Fibroblast of skin of left quadriceps (primary cell): ENCODE measurements at regions not wholly inside any gene's neighbourhood (a gene's known extent, or its start where the extent isn't known, plus 50 kb on each side); places are given as distances from the start of the nearest gene placed in this dataset.
A peak's percentile ranks its signal among the peaks of the same experiment; 100 is the strongest.

Experiments used
- DNase-seq, 2 experiments: peaks; one replicate each; pipeline ENCODE4 v3.0.0-alpha.2; 2013; ENCODE audit warnings: low read depth in 2 of 2

DNA sequence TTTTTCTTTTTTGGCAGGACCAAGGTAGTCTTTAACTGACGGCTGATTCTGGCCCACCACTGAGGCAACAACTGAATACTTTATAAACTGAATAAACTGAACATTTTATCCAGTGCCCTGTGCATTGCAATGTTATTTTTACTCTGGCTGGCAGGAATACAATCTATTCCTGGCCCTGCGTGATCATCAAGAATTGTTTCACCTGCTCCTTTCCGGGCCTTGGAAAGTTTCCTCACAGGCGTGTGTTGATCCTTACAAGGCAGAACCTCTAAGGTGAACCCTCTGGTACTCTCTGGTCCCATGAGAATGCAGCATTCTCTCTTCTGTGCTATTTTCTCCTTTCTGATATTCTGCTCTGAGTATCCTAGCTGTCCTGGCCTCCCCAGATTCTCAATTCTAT lies 113.7 kb upstream of the KLHL29 start:
- no peak for DNase-seq

DNA sequence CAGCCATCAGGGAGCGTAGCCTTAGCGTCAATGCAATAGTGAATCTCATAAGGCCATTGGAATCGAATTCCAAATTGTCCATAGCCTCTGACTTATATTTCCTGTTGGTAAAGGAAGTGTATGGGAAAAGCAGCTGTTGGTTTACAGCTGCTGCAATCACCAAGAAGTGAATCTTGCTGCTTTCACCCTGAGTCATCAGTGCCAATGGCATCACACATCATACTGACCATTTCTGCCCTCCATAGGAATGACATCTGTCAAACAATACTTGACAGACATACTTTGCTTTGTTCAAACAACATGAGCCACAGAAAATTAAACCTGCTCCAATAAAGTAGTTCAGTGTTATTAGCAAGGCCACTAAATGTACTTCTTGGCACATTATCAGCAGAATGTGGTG lies 111.2 kb upstream of the KLHL29 start:
- no peak for DNase-seq

DNA sequence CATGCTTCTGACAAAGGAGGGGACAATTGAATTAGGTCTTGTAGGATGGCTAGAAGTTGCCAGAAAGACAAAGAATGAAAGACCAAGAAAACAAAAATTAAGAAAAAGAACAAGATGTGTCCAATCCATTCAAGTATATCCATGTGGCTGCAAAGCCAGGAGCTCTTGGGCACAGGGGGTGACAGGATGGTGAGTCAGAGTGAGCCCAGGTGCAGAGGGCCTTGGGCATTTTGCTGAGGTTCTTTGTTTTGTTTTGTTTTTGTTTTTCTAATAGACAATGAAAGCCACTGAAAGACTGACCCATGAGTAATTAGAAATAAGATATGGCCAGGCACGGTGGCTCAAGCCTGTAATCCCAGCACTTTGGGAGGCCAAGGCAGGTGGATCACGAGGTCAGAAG lies 104.6 kb upstream of the KLHL29 start:
- no peak for DNase-seq

DNA sequence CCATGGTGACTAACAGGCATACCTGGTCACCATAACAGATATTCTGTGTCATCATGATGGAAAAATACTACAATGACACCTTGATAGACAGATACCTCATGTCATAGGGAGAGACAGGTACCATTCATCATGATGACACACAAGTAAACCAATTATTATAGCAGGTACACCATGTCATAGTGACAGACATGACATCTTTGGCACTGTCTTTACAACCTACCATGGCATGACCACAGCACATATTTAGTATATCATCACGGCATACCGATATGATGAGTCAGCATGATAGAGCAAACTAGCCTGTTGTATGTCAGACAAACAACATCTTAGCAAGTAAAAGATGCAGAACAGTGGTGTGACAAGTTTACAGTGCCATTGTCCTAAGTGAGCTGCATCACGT lies 101.3 kb upstream of the KLHL29 start:
- DNase-seq, result no peak

DNA sequence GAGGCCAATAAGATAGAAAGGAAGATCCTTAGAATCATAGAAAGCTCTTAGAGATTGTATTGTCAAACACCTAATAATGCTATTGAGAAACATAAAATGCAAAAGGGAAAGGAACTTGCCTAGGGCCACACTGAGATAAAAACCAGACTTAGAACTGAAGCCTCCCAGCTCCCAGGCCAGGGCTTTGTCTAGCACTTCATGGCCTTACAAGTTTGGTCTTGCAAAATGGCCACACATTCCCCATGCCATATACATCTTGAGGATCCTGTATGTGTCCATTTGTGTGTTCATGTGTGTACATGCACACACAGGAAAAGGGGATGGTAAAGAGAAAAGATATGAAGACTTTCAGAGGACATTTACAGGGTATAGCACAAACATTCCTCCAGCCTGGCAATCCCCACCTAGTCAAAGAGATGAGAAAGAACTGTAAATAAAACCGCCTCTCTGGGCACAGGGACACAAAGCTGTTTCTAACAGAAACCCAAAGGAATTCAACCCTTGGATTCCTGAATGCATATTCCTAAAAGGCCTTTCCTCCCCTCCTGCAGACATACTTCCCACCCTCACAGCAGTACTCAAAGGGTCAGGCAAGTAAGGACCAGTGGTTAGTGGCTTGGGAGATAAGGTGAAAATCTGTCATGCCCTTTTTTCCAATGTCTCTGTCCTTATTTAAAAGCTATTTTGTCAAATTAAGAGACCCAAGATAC lies 99.7 kb upstream of the KLHL29 start:
- DNase-seq, result no peak

DNA sequence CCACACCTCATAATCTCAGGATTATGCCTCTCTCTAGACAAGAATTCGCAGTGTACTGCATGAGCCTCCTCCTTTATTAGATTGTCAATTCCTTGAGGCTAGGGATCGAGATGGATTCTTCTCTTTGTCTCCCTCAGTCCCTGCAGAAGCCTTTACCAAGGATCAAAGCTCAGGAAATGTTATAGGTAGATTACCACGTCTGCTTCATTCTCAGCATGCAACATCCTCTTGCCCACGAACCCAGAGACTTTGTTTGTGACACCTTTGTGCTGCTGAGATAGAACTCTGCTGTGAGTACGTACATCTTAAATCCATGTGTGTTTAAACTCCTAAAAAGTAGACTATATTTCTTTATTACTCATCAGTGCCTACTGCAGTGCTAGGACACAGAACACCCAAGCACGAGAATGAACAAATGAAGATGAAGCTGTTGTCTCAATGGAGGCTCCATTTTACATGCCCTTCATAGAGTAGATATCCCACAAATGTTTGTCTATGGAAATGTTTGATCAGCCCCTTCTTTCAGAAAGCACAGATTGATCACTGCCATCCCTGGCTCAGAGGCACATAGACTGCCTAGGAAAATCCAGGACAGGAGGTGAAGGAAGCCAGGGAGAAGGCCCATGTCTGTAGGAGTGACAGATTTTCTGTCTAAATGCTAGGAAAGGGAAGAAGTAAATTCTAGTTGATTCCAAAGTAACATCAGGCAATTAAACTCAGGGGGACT lies 98.8 kb upstream of the KLHL29 start:
- DNase-seq, result no peak

DNA sequence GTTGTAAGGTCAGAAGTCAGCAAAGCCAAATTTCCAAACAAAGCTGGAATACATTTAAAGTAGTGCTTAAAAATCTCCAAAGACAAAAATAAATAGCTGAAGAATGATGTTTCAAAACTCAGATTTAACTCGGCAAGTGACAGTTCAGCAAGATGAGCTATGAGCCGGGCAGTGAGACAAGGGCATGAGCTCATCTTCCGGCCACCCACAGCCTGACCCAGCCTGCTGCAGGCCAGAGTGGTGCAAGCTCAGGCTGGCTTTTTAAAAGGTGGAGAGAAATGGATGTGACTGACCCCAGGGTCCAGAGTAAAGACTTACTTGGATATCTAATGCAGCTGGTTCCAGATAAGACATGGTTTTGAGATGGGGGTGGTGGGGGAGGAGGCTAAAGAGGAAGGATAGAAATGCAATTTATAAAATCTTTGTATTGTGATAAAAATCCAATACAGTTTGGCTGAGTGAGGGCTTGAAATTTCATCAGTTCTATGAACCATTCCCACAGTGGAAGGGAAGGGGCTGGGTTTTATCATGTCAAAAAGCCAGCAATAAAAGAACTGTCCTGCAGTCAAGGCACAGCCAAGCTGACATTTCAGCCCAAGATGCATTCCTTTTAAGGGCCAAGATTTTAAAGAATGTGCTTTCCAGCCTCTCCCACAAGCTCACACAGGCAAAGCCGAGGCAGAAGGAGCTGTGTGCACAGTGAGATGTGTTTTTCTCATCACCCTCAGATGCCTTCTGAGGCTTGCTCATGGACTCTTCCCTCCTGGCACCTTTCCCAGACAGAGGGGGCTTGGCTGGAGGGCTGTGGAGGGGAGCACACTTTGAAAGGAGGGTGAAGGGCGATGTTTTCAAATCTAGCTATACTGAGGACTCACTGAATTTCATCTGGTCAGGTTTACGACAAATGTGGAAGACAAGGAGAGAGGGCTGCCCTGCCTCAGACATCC lies 97.9 kb upstream of the KLHL29 start:
- DNase-seq, result peak; percentile 69 to 72

DNA sequence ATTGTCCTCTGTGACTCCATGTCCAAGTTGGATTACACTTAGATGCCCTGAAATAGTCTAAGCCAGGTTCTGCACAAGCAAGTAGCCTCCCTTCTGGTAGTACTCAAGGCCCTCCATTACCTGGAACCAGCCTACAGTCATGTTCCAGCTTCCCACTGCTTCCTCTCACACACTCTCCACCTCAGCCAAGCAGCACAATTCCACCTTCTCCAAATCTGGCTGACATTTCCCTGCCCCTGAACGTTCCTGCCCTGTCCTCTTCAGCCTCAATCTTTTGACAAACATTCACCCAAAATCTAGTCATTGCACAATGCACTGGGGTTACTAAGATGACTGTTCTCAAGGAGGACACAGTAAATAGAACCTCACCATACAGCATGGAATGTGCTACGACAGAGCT lies 95.3 kb upstream of the KLHL29 start:
- no peak for DNase-seq

DNA sequence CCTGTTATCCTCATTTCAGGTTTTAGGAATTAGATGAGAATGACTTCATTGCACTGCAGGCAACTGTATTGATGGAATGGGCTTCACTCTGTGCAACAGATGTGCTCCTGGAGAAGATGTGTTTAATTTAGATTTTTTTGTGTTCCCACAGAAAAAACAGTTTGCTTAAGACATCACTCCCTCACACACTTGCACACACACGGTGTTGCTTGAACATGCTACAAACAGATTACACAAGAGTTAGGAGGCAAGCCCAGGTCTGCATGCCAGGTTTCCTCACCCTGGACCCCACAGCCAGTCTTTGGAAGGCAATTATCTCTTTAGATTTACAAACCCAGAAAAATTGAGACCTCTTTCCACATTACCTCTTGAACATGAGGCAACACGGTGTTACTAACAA lies 93.7 kb upstream of the KLHL29 start:
- DNase-seq, result peak in 1 of 2 experiments; percentile 23

DNA sequence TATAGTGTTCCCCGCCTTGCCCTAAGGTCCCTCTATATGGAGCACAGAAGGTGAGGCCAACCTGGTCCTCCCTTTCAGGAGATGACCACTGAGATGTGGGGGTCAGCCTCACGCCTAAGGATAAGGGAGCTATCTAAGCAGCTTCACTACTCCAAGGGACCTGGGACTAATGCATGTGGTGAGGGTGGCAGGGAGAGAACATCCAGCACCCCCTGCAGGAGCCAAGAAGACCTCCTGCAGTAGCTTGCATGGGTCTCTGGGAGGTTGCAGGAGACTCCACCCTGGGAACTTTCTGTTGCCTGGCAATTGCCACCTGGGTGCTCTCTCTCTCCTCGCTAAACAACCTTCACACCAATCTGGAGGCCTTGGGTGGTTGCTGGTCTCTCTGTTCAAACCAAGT lies 93.0 kb upstream of the KLHL29 start:
- DNase-seq, result no peak

DNA sequence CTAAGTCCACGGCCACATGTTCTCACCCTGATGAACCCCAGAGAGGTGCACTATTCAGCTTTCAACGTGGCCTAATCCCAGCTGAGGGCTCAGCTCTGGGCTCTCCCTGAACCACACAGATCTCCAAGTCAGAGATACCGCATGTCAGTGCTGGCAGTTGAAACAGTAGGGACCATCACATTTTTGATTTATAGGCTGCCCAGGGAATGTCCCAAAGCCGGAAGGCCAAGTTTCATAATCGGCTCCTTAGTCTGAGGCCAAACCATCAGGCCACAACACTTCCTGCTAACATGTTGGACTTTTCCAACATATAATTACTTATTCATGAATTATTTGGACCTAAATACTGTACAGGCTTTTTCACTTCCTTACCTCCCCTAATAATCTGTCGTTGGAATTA lies 91.9 kb upstream of the KLHL29 start:
- no peak for DNase-seq

DNA sequence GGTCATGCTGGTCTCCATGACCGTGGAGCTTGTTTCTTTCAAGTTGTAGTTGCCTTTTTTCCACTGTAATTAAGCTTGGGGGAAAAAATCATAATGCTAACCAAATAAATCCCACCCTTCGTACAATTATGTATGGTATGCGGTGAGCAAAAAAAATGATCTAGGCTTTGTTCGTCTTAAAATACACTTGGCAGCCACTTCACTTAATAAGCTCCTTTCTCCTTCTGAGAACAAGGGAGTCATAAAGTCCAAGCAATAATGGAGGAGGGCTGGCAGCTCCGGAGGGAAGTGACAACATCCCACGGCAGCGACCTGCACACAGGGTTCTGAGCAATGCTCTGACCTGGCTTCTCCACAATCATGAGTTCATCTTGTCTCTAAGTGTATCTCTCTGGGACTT lies 91.2 kb upstream of the KLHL29 start:
- no peak for DNase-seq

DNA sequence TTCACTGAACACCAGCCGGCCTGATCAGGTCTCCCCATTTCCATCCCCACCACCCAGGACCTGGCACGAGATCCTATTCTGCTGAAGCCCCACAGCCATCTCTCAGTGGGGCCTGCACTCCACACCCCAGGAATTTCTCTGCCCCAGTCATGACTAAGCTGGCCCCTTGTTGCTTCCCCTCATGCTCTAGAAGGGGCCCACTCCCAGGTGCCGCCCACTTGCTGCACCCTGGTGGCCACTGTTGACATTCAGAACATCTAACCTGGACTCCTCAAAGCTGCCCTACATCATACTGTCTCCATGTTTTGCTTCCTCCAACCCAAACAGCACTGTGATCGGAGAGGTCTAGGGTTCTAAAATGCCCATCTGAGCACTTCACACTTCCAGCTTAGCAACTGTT lies 90.7 kb upstream of the KLHL29 start:
- no peak for DNase-seq

DNA sequence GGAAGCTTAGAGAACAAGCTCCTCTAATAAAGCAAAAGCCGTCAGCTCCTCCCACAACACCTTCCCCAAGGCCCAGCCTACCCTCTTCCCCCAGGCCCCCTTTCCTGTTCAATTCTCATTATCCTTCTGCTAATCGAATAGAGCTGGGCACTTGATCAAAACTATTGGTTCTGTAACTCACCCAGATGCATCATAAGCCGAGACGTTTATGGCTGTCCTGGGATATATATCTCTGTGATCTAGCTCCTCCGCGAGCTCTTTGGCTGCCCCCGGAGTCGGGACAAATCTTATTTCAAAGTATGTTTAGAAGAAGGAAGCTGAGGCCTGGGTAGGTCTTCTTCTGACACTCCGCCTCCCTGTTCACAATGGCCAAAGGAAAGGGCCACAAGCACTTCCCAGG lies 88.3 kb upstream of the KLHL29 start:
- no peak for DNase-seq

DNA sequence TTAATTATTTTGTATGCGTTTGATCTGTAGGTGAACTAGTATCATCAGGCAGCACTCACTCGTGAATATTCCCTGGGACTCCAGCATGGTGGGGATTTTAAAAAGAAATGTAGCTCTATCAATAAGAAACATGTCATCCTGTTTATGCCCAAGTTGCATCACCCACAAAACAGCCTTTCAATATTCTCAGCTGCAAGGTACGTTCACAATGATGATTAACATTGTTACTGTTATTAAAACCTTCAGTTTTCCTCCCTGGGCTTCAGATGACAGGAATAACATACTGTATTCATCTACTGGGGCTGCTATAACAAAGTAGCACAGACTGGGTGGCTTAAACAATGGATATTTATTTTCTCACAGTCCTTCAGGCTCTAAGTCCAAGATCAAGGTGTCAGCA lies 87.9 kb upstream of the KLHL29 start:
- DNase-seq, result no peak

DNA sequence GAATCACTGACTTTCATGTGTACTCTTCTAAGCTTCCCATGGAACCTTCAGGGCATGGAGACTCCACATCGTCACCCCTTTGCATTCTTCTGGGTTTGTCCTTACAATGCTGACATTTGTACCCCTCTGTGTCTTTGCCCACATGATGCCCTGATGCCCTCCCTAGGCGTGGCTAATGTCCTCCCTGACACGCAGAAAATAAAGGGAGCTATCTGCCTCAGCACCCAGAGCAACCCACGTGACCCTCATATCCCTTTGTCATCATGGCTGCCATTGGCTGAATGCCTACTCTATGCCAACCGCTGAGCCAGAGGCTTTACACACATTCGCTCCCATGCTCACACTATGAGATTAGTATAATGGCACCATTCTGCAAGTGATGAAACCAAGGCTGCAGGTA lies 86.4 kb upstream of the KLHL29 start:
- DNase-seq, result no peak

DNA sequence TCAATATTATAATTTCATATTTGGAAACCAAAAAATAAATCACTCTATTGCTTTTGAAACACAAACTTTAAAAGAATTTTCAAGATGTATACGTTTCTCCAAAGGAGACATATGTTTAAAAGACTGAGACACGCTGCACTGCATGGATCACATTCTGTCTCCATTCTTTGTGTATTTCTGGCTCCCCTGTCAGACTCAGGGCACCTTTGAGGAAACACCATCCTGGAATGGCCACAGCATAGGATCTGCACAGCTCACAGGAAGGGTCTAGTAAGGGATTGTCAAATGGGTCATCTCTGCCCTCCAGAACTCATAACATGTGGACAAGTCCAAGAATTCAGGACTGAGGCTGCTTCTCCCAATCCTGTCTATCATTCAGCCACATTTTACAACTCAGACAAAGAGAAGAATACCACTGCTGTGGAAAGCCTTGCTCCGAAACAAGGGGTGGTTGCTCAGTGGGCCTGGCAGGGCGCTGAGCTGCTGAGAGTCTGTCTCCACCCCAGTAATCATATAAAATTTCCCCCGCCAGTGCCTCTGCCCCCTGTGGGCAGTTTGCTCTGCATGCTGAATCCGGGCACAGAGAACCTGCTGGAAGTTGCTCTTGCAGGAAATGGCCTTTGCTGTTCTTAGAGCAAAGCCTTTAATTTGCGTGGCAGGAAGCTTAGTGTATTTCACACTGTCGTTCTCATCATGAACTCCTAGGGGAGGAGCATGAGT lies 85.3 kb upstream of the KLHL29 start:
- no peak for DNase-seq

DNA sequence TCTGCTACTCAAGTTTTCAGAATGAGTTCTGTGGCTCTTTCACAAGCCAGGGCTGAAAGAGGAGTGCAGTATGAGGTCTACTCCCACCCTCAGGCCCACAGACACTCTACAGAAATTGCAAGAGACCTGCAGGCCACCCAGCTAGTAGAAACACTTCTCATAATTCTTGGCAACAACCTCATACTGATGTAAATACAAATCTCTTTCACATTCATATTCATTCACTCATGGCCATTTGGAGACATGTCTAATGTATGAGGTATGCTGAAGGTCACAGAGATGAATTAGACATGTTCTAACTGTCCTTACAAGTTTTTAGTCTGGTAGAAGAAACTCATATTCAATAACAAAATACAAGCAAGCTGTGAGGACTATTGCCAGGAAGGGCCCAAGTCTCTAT lies 83.8 kb upstream of the KLHL29 start:
- DNase-seq, result peak; percentile 6 to 18

DNA sequence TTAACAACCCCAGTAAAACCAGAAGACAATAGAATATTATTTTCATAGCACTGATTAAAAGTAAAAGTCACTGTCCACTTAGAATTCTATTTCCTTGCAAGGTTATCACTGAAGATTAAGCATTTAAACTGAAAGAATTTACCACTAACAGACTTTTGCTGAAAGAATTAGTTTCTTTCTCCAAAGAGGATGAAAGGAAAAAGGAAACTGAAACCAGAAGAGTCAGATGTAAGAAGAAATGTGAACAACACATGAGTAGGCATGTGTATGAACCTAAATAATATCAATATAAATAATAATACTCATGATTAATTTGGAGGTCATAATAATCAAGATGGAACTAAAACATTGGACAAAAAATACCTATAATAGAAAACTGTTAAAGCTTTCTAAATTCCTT lies 82.4 kb upstream of the KLHL29 start:
- DNase-seq, result no peak

DNA sequence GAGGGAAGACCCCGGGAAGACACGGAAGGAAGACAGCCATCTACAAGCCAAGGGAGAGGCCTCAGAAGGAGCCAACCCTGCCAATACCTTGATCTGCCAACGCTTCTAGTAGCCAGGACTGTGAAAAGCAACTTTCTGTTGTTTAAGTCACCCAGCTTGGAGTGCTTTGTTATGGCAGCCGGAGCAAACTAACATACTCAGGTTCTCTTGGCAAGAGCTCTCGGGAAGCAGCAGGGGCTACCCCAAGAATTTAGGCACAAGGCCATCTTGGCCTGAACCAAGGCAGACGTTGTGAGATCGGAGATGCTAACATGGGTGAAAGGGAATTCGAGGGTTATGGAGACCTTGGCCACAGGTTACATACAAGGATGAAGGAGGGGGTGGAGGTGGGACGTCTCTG lies 78.6 kb upstream of the KLHL29 start:
- DNase-seq, result no peak

DNA sequence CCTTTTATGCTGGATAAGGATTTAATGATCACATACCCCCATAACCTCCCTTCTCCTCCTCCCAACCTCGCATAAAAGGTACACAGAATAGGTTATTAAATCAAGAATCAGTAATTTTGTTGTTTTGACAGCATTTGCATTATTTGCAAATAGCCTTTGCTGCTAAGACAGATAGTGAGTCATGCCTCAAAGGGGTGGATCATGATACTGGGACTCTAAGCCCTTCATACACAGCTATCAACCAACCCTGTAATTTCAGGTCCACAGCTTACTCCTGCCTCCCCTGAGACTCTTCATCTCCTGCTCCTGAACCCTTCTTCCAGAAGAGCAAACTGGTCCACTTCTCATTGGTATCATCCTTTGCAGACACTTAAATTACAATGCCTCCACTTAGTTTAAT lies 73.8 kb upstream of the KLHL29 start:
- no peak for DNase-seq
